PFSK-1 (cell line): ENCODE measurements at regions not wholly inside any gene's neighbourhood (a gene's known extent, or its start where the extent isn't known, plus 50 kb on each side); places are given as distances from the start of the nearest gene placed in this dataset.

Experiments used
- FOXP2 ChIP-seq: optimal IDR thresholded peaks from 2 replicates; pipeline ENCODE3; 2011; ENCODE audit warnings: borderline replicate concordance, control low read depth, inconsistent platforms; ENCODE audit not compliant: insufficient read depth; ENCODE audit errors: extremely low read length, extremely low read depth
- POLR2AphosphoS5 ChIP-seq: IDR thresholded peaks from 2 replicates; pipeline ENCODE4 v1.6.1; 2012; ENCODE audit warnings: low read depth, mild to moderate bottlenecking, control low read depth, low read length, moderate library complexity
- REST ChIP-seq, 2 experiments: IDR thresholded peaks; 2 replicates each; pipeline versions ENCODE4 v1.6.1 to v1.8.0; 2011 to 2012; ENCODE audit warnings: low read depth in 2 of 2, low read length in 2 of 2, control low read depth in 1 of 2, inconsistent platforms in 1 of 2, mild to moderate bottlenecking in 1 of 2, moderate library complexity in 1 of 2; ENCODE audit not compliant: insufficient read depth in 1 of 2
- SIN3A ChIP-seq: IDR thresholded peaks from 2 replicates; pipeline ENCODE4 v1.6.1; 2012; ENCODE audit warnings: mild to moderate bottlenecking, low read length, moderate library complexity, borderline replicate concordance; ENCODE audit not compliant: insufficient read depth
- TAF1 ChIP-seq: IDR thresholded peaks from 2 replicates; pipeline ENCODE4 v1.6.1; 2012; ENCODE audit warnings: low read length, control low read depth, borderline replicate concordance; ENCODE audit not compliant: insufficient read depth

GRCh38 chr12:14043776-14044175, 62.4 kb upstream of the GRIN2B start:
- TF ChIP-seq TAF1 (no peak), POLR2AphosphoS5 (no peak), FOXP2 (no peak), SIN3A (no peak)

- TF ChIP-seq REST (IDR thresholded peaks at IDR 0.05; ENCODE audit: insufficient read depth in 1 of 2, low read depth in 2 of 2, low read length in 2 of 2) = no peak
- no peak for TF ChIP-seq FOXP2
- TF ChIP-seq POLR2AphosphoS5 = no peak
- no peak for TF ChIP-seq SIN3A
- no peak for TF ChIP-seq TAF1
These were observed 67.6 kb upstream of the GRIN2B start for GRCh38 chr12:14048941-14049545.

DNA sequence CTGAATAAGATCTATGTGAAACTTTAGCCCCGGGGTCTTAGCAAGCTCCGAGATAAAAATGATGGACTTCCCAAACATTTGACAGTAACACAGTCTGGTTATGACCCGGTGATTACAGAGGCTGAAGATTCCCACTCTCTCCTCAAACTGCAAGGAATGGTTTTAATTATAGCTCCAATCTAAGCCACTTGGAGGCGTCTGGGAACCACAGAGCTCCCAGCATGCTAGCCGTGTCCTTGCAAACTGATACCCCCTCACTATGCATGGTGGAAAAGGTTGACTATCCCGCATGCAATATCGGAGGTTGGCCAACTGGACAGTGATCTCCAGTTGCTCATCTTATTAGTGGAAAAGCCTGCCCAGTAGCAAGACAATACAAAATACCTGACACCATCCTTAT, 76.5 kb upstream of the GRIN2B start:
- TF ChIP-seq SIN3A = no peak
- TF ChIP-seq REST (IDR thresholded peaks at IDR 0.05; ENCODE audit: insufficient read depth in 1 of 2, low read depth in 2 of 2, low read length in 2 of 2) = no peak
- no peak for TF ChIP-seq FOXP2
- no peak for TF ChIP-seq TAF1
- no peak for TF ChIP-seq POLR2AphosphoS5

- TF ChIP-seq FOXP2 = no peak
- TF ChIP-seq POLR2AphosphoS5 = no peak
- no peak for TF ChIP-seq REST (IDR thresholded peaks at IDR 0.05; ENCODE audit: insufficient read depth in 1 of 2, low read depth in 2 of 2, low read length in 2 of 2)
- no peak for TF ChIP-seq SIN3A
- no peak for TF ChIP-seq TAF1
These were observed 77.3 kb upstream of the GRIN2B start for GRCh38 chr12:14058717-14059116.

GRCh38 chr12:14059548-14059947, 78.1 kb upstream of the GRIN2B start:
- TF ChIP-seq POLR2AphosphoS5 = no peak
- TF ChIP-seq SIN3A = no peak
- TF ChIP-seq REST (IDR thresholded peaks at IDR 0.05; ENCODE audit: insufficient read depth in 1 of 2, low read depth in 2 of 2, low read length in 2 of 2) = no peak
- no peak for TF ChIP-seq FOXP2
- TF ChIP-seq TAF1 = no peak
